HEK293T (cell line): ENCODE measurements at regions not wholly inside any gene's neighbourhood (a gene's known extent, or its start where the extent isn't known, plus 50 kb on each side); places are given as distances from the start of the nearest gene placed in this dataset.
"Not testable (repeated sequence)": the region's sequence is repeated elsewhere in the genome, so short reads cannot be mapped to it uniquely, and the experiment has no call there.

ENCODE experiments used
- ARNT ChIP-seq: fragments of 450-650 bp; IDR thresholded peaks from 2 replicates; pipeline ENCODE4 v1.6.1; 2017; ENCODE audit warnings: mild to moderate bottlenecking
- BHLHE40 ChIP-seq: fragments of 450-650 bp; IDR thresholded peaks from 2 replicates; pipeline ENCODE4 v1.6.1; 2016; ENCODE audit warnings: mild to moderate bottlenecking, moderate library complexity, borderline replicate concordance
- CTBP1 ChIP-seq: fragments of 450-650 bp; IDR thresholded peaks from 2 replicates; pipeline ENCODE4 v1.6.1; 2016; ENCODE audit warnings: borderline replicate concordance
- ELF4 ChIP-seq: fragments of 450-650 bp; IDR thresholded peaks from 2 replicates; pipeline ENCODE4 v1.6.1; 2017; ENCODE audit warnings: antibody characterized with exemption
- FOXK2 ChIP-seq: fragments of 450-650 bp; IDR thresholded peaks from 2 replicates; pipeline ENCODE4 v1.6.1; 2016; ENCODE audit warnings: mild to moderate bottlenecking
- FOXM1 ChIP-seq: fragments of 450-650 bp; IDR thresholded peaks from 2 replicates; pipeline ENCODE4 v1.6.1; 2017; ENCODE audit warnings: mild to moderate bottlenecking, borderline replicate concordance
- HDGF ChIP-seq: fragments of 450-650 bp; IDR thresholded peaks from 2 replicates; pipeline ENCODE4 v1.6.1; 2017; ENCODE audit warnings: antibody characterized with exemption, borderline replicate concordance
- L3MBTL2 ChIP-seq: fragments of 450-650 bp; conservative IDR thresholded peaks from 2 replicates; pipeline ENCODE4 v1.6.1; 2016; ENCODE audit warnings: mild to moderate bottlenecking
- LEF1 ChIP-seq: fragments of 450-650 bp; IDR thresholded peaks from 2 replicates; pipeline ENCODE4 v1.6.1; 2017; ENCODE audit warnings: mild to moderate bottlenecking, borderline replicate concordance
- NFRKB ChIP-seq: fragments of 450-650 bp; IDR thresholded peaks from 2 replicates; pipeline ENCODE4 v1.6.1; 2016; ENCODE audit warnings: mild to moderate bottlenecking, moderate library complexity
- SP1 ChIP-seq: fragments of 450-650 bp; IDR thresholded peaks from 2 replicates; pipeline ENCODE4 v1.6.1; 2017
- SUZ12 ChIP-seq: fragments of 450-650 bp; IDR thresholded peaks from 2 replicates; pipeline ENCODE4 v1.6.1; 2016; ENCODE audit warnings: mild to moderate bottlenecking
- TARDBP ChIP-seq: fragments of 450-650 bp; IDR thresholded peaks from 2 replicates; pipeline ENCODE4 v1.6.1; 2016

- TF ChIP-seq SP1, ELF4, FOXK2, L3MBTL2, BHLHE40, SUZ12, HDGF, FOXM1, ARNT, NFRKB, TARDBP, LEF1, CTBP1: not testable (repeated sequence)
These were observed 173.6 kb downstream of the ATP6V0E2 start for GRCh38 chr7:150047329-150047728.
